ENCODE measurements at regions not wholly inside any gene's neighbourhood (a gene's known extent, or its start where the extent isn't known, plus 50 kb on each side); places are given as distances from the start of the nearest gene placed in this dataset.

GRCh38 chr2:120561379-120562035 lies 174.2 kb upstream of the GLI2 start:
- in situ Hi-C loops (cut with HindIII; ENCODE audit: low pct_ligation_motif_present, low sequenced_read_pairs): no loop called here
- Histone ChIP-seq H3K4me3 (ENCODE audit: low read depth, low read length) (no peak overlapping the region), H3K27me3 (replicated peaks) (no peaks in the 10 kb centered on the region), H3K27ac (no peak overlapping the region), H3K36me3 (replicated peaks) (no peaks in the 10 kb centered on the region)
- no peak for TF ChIP-seq CTCF (IDR thresholded peaks at IDR 0.05; ENCODE audit: low read depth, low read length, missing control alignments)
- no peak for DNase-seq

- in situ Hi-C loops (cut with HindIII; ENCODE audit: low pct_ligation_motif_present, low sequenced_read_pairs): no loop called here
- H3K27ac ChIP-seq: no peak overlapping the region
- no peaks in the 10 kb centered on the region for H3K27me3 ChIP-seq (replicated peaks)
- H3K4me3 ChIP-seq (ENCODE audit: low read depth, low read length): no peak overlapping the region
- H3K36me3 ChIP-seq (replicated peaks): no peaks in the 10 kb centered on the region
- no peak for DNase-seq
- no peak for TF ChIP-seq CTCF (IDR thresholded peaks at IDR 0.05; ENCODE audit: low read depth, low read length, missing control alignments)
Measured at GRCh38 chr2:120562218-120563005, 173.3 kb upstream of the GLI2 start.

GRCh38 chr2:120563616-120564015 lies 172.1 kb upstream of the GLI2 start:
- in situ Hi-C loops (cut with HindIII; ENCODE audit: low pct_ligation_motif_present, low sequenced_read_pairs): no loop called here
- Histone ChIP-seq H3K27ac (no peak overlapping the region), H3K27me3 (replicated peaks) (no peaks in the 10 kb centered on the region), H3K36me3 (replicated peaks) (no peaks in the 10 kb centered on the region), H3K4me3 (ENCODE audit: low read depth, low read length) (no peak overlapping the region)
- no peak for TF ChIP-seq CTCF (IDR thresholded peaks at IDR 0.05; ENCODE audit: low read depth, low read length, missing control alignments)
- no peak for DNase-seq

- no peak overlapping the region for H3K4me3 ChIP-seq (ENCODE audit: low read depth, low read length)
- no peak overlapping the region for H3K27ac ChIP-seq
- DNase-seq: no peak
- H3K27me3 ChIP-seq (replicated peaks): no peaks in the 10 kb centered on the region
- no peak for TF ChIP-seq CTCF (IDR thresholded peaks at IDR 0.05; ENCODE audit: low read depth, low read length, missing control alignments)
- in situ Hi-C loops (cut with HindIII; ENCODE audit: low pct_ligation_motif_present, low sequenced_read_pairs): no loop called here
- H3K36me3 ChIP-seq (replicated peaks): no peaks in the 10 kb centered on the region
Measured at GRCh38 chr2:120564213-120565094, 171.2 kb upstream of the GLI2 start.

- no peak overlapping the region for H3K27ac ChIP-seq
Measured at GRCh38 chr2:120565095-120565460, 170.6 kb upstream of the GLI2 start.

More at GRCh38 chr2:120565095-120565460, 170.6 kb upstream of the GLI2 start:
- no peaks in the 10 kb centered on the region for H3K27me3 ChIP-seq (replicated peaks)
- no peak overlapping the region for H3K4me3 ChIP-seq (ENCODE audit: low read depth, low read length)
- DNase-seq: no peak
- in situ Hi-C loops (cut with HindIII; ENCODE audit: low pct_ligation_motif_present, low sequenced_read_pairs): no loop called here
- no peaks in the 10 kb centered on the region for H3K36me3 ChIP-seq (replicated peaks)
- no peak for TF ChIP-seq CTCF (IDR thresholded peaks at IDR 0.05; ENCODE audit: low read depth, low read length, missing control alignments)
